Astrocyte of the cerebellum (primary cell): ENCODE measurements at regions not wholly inside any gene's neighbourhood (a gene's known extent, or its start where the extent isn't known, plus 50 kb on each side); places are given as distances from the start of the nearest gene placed in this dataset.

Experiments
- DNase-seq: peaks from one replicate; pipeline ENCODE4 v3.0.0-alpha.2; 2011; ENCODE audit warnings: low read depth
- H3K4me3 ChIP-seq: 2 replicates; pipeline ENCODE4 v1.5.1; 2011; ENCODE audit warnings: mild to moderate bottlenecking, low read depth, low read length, moderate library complexity
- in situ Hi-C: cut with HindIII; loops from 2 replicates; pipeline ENCODE4 v1.10.0; 2017; ENCODE audit warnings: low sequenced_read_pairs
- TF ChIP-seq, protein P1 (sequence below): IDR thresholded peaks from 2 replicates; pipeline ENCODE4 v1.5.1; 2012; ENCODE audit warnings: low read length, low read depth, moderate library complexity, mild to moderate bottlenecking; ENCODE audit errors: missing control alignments

DNA sequence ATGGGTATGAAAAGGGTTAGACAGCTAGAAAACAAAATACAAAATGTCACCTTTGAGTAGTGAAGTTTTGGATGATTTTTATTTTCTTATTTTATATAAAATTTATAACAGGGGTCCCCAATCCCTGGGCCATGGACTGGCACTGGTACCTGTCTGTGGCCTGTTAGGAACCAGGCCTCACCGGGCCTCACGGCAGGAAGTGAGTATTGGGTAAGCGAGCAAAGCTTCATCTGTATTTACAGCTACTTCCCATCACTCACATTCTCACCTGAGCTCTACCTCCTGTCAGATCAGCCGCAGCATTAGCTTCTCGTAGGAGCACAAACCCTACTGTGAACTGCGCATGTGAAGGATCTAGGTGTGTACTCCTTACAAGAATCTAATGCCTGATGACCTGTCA lies 202.8 kb upstream of the TWIST2 start:
- no peak for DNase-seq
- TF ChIP-seq, protein P1, sequence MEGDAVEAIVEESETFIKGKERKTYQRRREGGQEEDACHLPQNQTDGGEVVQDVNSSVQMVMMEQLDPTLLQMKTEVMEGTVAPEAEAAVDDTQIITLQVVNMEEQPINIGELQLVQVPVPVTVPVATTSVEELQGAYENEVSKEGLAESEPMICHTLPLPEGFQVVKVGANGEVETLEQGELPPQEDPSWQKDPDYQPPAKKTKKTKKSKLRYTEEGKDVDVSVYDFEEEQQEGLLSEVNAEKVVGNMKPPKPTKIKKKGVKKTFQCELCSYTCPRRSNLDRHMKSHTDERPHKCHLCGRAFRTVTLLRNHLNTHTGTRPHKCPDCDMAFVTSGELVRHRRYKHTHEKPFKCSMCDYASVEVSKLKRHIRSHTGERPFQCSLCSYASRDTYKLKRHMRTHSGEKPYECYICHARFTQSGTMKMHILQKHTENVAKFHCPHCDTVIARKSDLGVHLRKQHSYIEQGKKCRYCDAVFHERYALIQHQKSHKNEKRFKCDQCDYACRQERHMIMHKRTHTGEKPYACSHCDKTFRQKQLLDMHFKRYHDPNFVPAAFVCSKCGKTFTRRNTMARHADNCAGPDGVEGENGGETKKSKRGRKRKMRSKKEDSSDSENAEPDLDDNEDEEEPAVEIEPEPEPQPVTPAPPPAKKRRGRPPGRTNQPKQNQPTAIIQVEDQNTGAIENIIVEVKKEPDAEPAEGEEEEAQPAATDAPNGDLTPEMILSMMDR = no peak
- in situ Hi-C loops = no loop called here
- no peak overlapping the region for H3K4me3 ChIP-seq

DNA sequence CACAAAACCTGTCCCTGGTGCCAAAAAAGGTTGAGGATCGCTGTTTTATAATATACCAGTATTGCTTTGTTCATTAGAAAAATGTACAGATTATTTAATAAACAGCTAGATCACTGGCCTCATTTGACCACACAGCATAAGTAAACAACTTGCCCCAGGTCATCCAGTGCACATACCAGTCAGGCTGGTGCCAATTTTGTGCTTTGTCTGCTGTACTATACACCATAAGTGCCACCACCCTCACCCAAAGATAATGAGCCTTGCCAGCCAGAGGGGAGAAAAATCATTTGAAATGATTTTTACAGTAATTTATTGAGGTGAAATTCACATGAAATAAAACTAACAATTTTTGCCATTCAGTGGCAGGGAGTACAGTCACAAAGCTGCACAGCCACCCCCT lies 202.2 kb upstream of the TWIST2 start:
- TF ChIP-seq, protein P1 = no peak
- no peak for DNase-seq
- no peak overlapping the region for H3K4me3 ChIP-seq
- in situ Hi-C loops = no loop called here

DNA sequence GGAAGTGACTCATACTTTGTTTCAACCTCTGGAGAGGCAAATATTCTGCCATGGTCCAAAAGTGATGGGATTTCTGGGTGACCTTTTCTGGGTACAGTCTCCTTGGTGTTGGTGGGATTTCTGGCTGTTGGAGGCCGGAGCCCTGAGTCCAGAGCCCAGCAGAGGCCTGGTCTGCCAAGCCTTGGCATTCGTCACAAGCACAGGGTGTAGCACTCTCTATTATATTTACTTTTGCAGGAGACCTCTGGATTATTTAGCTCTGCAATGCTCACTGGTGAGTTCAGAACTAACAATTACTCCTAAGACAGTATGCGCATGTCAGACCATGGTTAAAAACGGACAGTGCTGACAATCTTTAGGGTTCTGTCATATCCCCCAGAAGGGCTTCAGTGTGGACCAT lies 201.6 kb upstream of the TWIST2 start:
- TF ChIP-seq, protein P1 = no peak
- no peak overlapping the region for H3K4me3 ChIP-seq
- in situ Hi-C loops = no loop called here
- no peak for DNase-seq

DNA sequence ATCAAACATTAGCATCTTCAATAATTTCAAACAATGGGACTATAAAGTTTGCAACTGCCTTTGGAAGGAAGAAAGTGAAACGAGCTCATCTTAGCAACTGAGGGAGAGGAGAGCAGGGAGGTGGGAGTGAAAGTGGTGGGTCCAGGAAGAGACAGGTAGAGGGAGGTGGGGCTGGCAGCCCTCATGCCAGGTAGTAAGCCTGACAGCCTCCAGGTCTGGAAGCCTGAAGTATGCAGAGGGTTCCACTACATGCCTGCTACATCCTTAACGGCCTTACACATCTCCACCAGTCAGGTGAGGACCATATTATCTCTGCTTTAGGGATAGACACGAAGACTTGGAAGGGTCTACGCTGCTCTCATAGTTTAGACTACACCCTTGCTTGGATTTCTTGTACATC lies 201.1 kb upstream of the TWIST2 start:
- DNase-seq = no peak
- in situ Hi-C loops = no loop called here
- no peak overlapping the region for H3K4me3 ChIP-seq
- TF ChIP-seq, protein P1 = no peak

DNA sequence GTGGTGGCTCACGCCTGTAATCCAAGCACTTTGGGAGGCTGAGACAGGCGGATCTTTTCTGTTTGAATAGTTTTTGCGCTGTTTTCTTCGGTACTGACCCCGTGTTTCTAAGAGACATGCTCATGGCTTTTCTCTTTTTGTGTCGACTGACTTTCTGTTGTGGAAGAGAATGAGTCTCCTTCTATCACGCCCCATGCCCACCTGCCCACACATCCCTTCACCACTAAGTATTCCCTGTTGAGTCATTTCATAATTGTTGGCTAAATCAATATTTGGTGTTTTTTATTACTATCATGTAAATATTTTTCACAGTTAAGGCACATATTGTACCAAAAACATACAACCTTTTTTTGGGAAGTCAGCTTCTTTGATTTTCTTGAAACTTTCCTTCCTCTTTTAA lies 198.8 kb upstream of the TWIST2 start:
- in situ Hi-C loops = no loop called here
- no peak for DNase-seq
- TF ChIP-seq, protein P1 = no peak
- H3K4me3 ChIP-seq = no peak overlapping the region

DNA sequence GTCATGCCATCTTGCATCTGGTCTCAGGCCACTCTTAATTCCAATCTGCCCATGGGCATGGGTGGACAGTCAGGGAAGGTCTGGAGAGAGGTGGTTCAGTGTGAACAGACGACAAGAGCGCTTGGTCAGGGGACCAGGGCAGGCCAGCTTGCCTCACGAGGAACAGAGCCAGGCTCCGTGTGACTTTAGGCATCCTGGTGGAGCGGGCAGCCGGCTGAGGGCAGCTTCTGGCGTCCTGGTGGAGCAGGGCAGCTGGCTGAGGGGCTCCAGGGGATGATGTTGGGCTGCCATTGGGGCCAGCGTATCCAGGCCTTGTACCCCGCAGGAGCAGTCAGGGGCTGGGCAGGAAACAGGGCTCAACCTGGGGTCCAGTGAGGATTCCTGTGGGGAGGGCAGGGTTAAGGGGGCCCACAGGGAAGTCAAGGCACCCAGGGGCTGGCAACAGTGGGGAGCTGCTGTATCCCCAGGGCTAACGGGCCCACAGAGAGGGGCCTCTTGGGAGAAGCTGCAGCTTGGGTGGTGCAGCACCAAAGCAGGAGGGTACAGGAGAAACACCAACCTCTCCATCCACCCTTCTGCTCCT lies 197.9 kb upstream of the TWIST2 start:
- TF ChIP-seq, protein P1 = no peak
- in situ Hi-C loops = no loop called here
- no peak overlapping the region for H3K4me3 ChIP-seq
- DNase-seq = no peak

DNA sequence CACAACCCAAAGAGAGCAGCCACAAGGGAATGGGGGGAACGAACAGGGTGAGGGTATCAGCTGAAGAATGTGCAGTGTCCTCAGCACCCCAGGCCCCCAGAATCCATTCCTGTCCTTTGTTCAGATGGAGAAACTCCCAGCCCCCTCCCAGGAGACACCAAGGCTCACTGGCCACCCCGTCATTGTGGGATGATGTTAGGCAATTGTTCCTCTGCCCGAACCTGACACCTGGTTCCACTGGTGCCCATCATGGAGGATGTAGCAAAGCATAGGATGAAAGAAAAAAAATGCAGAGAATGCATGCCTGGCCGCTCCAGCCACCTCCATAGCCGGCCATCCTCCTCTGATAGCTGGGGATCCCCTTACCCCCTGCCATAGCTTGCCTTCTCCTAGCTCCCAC lies 197.3 kb upstream of the TWIST2 start:
- DNase-seq = no peak
- TF ChIP-seq, protein P1 = no peak
- H3K4me3 ChIP-seq = no peak overlapping the region
- in situ Hi-C loops = no loop called here
